M059J (cell line): ENCODE measurements at regions not wholly inside any gene's neighbourhood (a gene's known extent, or its start where the extent isn't known, plus 50 kb on each side); places are given as distances from the start of the nearest gene placed in this dataset.

ENCODE experiments used
- DNase-seq: peaks from one replicate; pipeline ENCODE4 v3.0.0-alpha.2; 2012; ENCODE audit warnings: low read depth

GRCh38 chr9:14520341-14520740, 172.9 kb downstream of the ZDHHC21 start:
- no peak for DNase-seq

DNA sequence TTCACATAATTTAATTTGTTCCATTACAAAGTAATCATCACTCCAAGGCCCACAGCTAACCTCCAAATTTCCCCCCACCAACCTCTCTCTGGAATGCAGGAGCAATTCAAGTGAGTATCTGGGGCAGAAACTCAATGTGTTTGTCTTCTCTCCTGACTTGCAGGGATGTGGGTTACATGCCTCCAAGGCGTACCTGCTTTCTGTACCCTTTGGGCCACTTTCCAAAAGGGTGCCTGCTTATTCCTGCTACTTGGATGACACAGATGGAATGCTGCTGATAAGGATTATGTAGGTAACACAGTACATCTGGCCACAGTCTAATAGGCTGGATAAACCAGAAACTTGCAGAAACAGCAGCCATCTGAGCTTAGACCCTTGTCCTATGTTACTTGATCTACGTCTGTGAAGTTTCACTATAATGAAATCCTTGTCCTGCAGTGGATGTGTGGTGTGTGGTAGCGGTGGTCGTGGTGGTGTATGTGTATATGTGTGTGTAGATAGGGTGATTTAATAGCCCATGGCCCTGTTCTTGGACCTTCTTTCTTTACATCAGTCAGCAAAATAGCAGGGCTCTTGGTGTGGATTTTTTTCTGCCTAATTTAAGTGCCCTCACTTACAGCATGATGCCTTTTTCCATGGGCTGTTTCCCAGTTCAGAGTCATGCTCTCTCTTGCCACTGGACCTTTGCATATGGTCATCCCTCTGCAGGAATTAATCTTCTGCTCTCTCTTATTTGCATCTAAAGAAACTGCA, 175.9 kb downstream of the ZDHHC21 start:
- no peak for DNase-seq

DNA sequence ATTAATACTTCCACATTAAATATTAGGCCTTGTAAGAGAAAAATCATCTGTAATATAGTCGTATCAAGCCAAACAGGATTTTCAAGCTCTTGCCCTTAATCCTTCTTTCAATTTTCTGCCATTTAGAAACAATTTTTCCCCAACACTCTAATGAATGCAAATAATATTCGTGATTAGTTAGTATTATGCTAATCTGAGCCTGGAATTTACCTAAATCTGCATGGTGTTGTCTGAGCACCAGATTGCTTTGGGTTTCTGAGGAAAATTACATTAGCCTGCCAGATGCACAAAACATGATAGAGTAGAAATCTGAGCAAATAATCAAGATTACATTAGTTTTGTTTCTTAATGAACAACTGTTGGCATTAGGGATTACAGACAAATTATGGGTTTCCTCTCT, 176.6 kb downstream of the ZDHHC21 start:
- no peak for DNase-seq

- peak; percentile 10 for DNase-seq
Measured at GRCh38 chr9:14515571-14516198, 177.5 kb downstream of the ZDHHC21 start.

- no peak for DNase-seq
Measured at GRCh38 chr9:14515049-14515448, 178.2 kb downstream of the ZDHHC21 start.

DNA sequence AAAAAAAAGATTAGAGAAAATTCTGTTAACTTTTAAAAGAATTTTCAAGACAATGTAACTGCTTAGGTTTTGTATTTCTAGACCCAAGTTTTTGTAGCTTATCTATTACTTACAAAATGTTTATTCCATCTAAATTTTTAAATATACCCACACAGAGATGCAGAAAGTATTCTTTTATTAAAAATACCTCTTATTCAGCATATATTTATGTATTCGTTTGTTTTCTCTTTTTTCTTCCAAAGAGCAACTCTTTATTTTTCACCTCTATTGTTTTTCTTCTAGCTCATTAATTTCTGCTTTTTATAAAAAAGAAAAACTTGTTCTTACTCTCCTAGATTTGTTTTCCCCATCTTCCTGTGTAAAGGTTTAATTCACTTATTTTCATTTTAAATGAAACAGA, 180.3 kb downstream of the ZDHHC21 start:
- DNase-seq, result no peak

DNA sequence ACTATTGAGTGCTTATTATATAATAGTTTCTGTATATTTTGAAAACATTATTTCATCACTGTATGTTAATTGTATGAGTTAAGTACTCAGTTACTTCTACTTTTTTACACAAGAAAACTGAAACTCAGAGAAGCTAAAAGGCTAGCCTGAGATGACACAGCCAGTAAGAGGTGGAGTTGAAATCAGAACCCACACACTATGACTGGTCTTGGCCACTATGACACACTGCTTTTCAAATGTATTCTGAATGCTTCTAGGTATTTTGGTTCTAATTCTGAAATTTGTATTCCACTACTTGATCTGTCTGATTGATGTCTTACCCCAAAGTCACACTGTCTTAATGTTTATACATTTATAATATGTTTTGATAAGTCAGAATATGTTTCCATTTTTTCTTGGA, 181.8 kb downstream of the ZDHHC21 start:
- no peak for DNase-seq

DNA sequence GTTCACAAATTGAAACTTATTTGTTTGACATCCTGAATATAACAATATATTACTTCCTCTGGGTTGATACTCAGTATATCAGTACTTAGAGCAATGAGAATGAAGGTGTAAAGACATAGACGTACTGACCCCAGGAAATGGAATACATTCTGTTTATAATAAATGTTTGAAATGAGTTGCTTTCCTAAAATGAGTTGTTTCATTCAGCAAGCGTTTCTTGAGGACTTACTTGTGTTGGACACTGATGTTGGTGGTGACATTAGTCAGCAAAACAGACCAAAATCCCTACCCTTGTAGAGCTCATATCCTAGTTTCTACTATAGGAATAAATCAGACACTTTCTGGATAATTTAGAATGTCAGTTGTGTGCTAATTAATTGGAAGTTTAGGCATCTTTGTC, 184.3 kb downstream of the ZDHHC21 start:
- no peak for DNase-seq

DNA sequence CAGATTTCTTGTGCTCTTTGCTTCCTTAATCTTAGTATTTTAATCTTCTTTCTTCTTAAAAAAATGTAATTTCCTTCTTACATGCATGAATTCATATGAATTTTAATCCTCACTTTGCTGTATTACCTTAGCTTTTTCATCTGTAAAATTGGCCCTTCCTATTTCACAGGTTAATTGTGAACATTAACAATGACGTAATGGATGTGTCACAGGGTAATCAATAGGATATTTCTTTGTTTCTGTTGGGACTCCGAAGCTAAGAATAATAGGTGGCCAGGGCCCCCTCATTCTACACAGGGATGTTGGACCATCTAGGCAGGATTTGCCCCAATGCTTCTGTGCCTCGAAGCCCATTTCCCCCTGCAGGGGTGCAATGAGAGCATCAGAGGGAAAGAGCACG, 187.4 kb upstream of the NFIB start:
- no peak for DNase-seq

DNA sequence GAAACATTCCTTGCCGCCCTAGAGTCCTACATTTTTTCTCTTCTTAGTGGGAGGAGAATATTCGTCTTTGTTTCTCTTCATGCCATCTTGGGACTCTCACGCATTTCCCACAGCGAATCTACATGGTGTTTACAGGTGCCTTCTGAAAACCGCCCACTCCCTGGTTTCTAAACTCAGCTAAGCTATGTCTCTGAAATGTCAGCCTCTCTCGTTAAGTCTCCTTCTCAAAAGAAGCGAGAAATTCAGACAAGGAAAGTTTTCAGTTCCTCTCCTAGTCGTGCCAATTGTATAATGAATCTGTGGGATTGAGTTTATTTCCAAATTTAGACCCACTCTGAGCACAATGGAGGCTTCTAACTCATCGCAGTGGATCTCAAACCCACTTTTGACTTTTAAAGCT, 186.8 kb upstream of the NFIB start:
- DNase-seq, result no peak

- no peak for DNase-seq
Measured at GRCh38 chr9:14499976-14500375, 186.0 kb upstream of the NFIB start.

GRCh38 chr9:14498824-14499223, 184.9 kb upstream of the NFIB start:
- no peak for DNase-seq

DNA sequence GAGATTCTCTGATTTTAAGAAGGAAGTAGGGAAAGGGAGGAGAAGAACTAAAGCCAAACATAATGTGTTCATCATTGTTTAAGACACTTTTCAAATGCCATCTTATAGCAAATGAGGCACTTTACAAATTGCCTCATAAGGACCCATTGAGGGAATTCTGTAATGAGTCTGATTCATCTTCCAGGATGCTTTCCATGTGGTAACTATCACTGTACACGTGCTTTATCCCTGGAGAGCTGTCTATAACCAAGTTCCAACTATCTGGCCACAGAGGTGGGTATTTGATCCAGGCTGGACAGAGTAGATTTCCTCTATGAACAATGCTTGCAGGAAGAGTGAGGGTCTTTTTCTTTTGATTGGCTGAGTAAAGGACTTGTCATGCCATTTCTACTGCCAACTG, 183.5 kb upstream of the NFIB start:
- DNase-seq, result no peak

- no peak for DNase-seq
Measured at GRCh38 chr9:14488421-14489190, 174.7 kb upstream of the NFIB start.

DNA sequence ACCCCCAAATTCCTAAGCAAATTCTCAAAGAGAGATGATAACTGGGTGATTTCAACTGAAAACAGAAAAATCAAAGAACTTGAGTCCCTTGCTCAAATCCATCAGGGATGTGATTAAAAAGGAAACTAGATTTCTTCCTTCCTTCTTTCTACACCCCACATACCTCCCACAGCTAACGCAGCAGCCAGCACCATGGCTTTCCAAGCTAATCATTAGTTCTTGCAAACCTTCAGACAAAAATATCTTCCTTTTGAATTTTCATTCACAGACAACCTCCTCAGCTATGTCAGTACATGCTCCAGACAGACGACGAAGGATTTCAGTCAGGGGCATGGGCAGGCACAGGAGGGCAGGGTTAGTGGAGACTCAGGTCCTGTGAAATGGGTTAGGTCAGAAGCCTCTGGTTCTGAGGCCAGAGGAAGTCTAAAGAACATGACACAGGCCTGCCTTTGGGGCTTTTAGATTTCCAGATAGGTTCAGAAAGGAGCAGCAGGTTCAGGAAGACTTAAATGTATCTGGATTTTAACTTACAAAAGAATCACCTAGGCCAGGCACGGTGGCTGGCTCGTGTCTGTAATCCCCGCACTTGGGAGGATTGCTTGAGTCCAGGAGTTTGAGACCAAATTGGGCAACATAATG, 173.7 kb upstream of the NFIB start:
- DNase-seq, result no peak

DNA sequence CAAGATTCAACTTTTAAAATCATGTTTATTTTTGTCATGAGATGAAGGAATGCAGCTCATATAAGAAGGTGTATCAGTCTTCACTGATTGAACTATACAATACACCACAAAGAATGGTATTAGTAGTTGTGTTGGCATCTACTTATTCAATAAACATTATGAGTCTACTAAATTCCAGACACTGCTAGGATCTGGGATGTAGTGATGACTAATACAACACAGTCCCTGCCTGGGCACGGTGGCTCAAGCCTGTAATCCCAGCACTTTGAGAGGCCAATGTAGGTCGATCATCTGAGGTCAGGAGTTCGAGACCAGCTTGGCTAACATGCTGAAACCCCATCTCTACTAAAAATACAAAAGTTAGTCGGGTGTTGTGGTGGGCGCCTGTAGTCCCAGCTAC, 171.4 kb upstream of the NFIB start:
- DNase-seq, result peak; percentile 25

- DNase-seq, result no peak
Measured at GRCh38 chr9:14482856-14483255, 168.9 kb upstream of the NFIB start.

- DNase-seq, result no peak
Measured at GRCh38 chr9:14480526-14480925, 166.6 kb upstream of the NFIB start.

DNA sequence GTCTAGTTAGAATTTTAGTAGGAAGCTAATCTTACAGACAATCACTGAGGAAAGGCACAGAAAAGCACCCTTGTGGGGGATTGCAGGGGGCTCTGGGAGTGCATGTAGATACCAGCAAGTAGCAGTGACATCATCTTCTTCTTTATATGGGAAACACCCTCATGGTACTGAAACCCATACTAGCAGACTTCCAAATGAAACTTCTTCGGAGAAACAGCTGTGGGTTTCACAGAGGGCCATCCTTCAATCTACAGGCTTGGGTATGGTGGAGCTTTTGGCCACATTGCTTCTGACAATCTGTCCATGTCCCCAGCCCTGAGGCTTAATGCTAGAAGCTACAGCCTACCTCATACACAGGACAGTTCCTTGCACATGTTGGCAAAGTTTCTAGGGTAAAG, 165.2 kb upstream of the NFIB start:
- no peak for DNase-seq

DNA sequence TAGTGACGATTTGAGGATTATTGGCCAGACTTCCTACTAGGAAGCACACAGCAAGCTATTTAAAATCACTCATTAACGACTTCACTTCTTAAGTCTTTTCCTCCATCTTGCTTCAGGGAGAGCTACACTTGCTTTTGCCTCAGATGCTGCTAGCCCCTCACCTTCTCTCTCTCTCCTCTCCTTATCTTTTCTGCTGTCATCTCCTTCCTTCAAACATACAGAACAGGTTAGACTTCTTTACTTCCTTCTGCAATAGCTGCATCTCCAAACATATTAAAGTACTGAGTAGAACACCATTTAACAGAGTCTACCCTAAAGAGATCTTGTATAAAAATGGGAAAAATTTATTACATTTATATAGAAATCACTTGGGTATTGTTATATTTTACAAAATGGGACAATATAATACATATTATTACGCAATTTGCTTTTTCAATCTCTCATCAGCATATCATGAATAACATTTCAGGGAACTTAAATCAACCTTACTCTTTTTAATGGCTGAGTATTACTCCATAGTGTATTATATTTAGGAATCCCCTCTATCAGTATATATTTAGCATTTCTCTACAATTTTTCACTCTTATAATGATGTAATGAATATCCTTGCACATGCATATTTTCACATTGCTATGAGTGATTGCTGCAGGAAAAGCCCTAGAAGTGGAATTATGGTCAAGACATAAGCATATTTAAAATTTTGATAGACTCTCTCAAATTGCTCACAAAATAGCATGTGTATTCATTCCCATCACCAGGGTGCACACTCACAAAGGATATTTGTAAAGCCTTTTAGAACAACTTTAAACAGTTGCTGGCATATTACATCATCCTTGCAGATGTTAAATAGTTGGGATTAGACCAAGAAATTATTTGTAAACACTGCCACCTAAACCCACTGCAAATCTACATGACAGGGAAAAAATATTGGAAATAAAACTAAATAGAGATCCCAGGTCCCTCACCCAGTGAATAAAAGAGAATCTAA, 164.5 kb upstream of the NFIB start:
- DNase-seq, result no peak

GRCh38 chr9:14471041-14471440, 157.1 kb upstream of the NFIB start:
- no peak for DNase-seq
